ENCODE measurements at regions not wholly inside any gene's neighbourhood (a gene's known extent, or its start where the extent isn't known, plus 50 kb on each side); places are given as distances from the start of the nearest gene placed in this dataset.

GRCh38 chr1:78759881-78760280 is 110.2 kb downstream of the IFI44 start:
- POLR2A ChIA-PET: no interaction called here
- CTCF ChIA-PET: no interaction called here

DNA sequence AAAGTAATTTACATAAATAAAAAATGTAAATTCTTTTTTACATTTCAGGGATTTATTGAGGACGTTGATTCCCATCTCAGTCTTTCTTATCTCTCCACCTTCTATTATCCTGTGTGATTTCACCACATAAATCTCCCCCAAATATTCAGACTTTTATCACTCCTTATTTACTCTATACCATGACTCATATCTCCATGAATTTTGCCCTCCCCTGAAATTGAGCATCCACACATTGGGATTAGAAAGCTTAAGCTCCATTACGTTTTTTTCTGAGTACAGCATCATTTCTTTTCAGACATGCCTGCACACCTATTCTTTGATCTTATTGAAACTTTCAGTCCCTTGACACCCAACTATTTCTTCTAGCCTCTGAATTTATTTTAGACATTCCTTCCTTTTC is 111.2 kb downstream of the IFI44 start:
- H3K27me3 ChIP-seq (replicated peaks in 1 of 4; ENCODE audit: control extremely low read depth in 1 of 4, control insufficient read depth in 3 of 4, insufficient read depth in 4 of 4, low read length in 3 of 4): no peaks in the 10 kb centered on the region
- Mint-ChIP-seq H3K27ac (no peak overlapping the region), H3K9me3 (ENCODE audit: insufficient read depth) (peaks cover 3% of the 10 kb centered on the region), H3K27me3 (no peaks in the 10 kb centered on the region), H3K4me1 (no peaks in the 10 kb centered on the region), H3K4me3 (no peak overlapping the region)
- intact Hi-C loops (cut with micrococcal nuclease): no loop called here
- H3K4me2 ChIP-seq (replicated peaks; ENCODE audit: low read depth, low read length, poor library complexity, severe bottlenecking): no peak overlapping the region
- H3K9me3 ChIP-seq (ENCODE audit: control extremely low read depth in 1 of 3, control insufficient read depth in 2 of 3, insufficient read depth in 1 of 3, low read length in 2 of 3): peaks cover 0 to 1% (median 0%) of the 10 kb centered on the region in 3 donors
- H3K36me3 ChIP-seq (replicated peaks in 1 of 2; ENCODE audit: control extremely low read depth in 1 of 2, control insufficient read depth in 1 of 2, extremely low read depth in 1 of 2, insufficient read depth in 2 of 2, low read length in 1 of 2): no peaks in the 10 kb centered on the region
- no peak overlapping the region for H3K9ac ChIP-seq (ENCODE audit: low read length)
- H3K4me1 ChIP-seq (ENCODE audit: control insufficient read depth in 2 of 2, insufficient read depth in 2 of 2, low read length in 2 of 2): no peaks in the 10 kb centered on the region
- no peak overlapping the region for H3K27ac ChIP-seq (ENCODE audit: low read length in 2 of 2)
- ATAC-seq (ENCODE audit: low read depth) (no peak), DNase-seq (no peak)
- no peaks in the 10 kb centered on the region for H4K20me1 ChIP-seq (ENCODE audit: control insufficient read depth, insufficient read depth, low read length, poor library complexity, severe bottlenecking)
- CTCF ChIA-PET: no interaction called here
- no peaks in the 10 kb centered on the region for H3K79me2 ChIP-seq (ENCODE audit: control insufficient read depth, insufficient read depth, low read length)
- POLR2A ChIA-PET: no interaction called here
- TF ChIP-seq, protein P1, sequence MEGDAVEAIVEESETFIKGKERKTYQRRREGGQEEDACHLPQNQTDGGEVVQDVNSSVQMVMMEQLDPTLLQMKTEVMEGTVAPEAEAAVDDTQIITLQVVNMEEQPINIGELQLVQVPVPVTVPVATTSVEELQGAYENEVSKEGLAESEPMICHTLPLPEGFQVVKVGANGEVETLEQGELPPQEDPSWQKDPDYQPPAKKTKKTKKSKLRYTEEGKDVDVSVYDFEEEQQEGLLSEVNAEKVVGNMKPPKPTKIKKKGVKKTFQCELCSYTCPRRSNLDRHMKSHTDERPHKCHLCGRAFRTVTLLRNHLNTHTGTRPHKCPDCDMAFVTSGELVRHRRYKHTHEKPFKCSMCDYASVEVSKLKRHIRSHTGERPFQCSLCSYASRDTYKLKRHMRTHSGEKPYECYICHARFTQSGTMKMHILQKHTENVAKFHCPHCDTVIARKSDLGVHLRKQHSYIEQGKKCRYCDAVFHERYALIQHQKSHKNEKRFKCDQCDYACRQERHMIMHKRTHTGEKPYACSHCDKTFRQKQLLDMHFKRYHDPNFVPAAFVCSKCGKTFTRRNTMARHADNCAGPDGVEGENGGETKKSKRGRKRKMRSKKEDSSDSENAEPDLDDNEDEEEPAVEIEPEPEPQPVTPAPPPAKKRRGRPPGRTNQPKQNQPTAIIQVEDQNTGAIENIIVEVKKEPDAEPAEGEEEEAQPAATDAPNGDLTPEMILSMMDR (IDR thresholded peaks at IDR 0.05): no peak
- no peak for TF ChIP-seq EZH2 (IDR thresholded peaks at IDR 0.05; ENCODE audit: borderline replicate concordance, insufficient read depth, low read depth, low read length, poor library complexity, severe bottlenecking)
- 82% methylated on average over 1 of the region's 2 CpGs for WGBS (ENCODE audit: insufficient coverage)
- no peak overlapping the region for H2AFZ ChIP-seq (ENCODE audit: insufficient read depth, low read depth, low read length, poor library complexity, severe bottlenecking)
- H3K4me3 ChIP-seq (ENCODE audit: control extremely low read depth in 1 of 5, extremely low read depth in 1 of 5, insufficient read depth in 1 of 5, low read depth in 2 of 5, low read length in 4 of 5): no peak overlapping the region

More at GRCh38 chr1:78759881-78760280, 110.2 kb downstream of the IFI44 start:
- Histone ChIP-seq H3K79me2 (ENCODE audit: control insufficient read depth, insufficient read depth, low read length) (no peaks in the 10 kb centered on the region), H3K9ac (ENCODE audit: low read length) (no peak overlapping the region), H3K4me3 (ENCODE audit: control extremely low read depth in 1 of 5, extremely low read depth in 1 of 5, insufficient read depth in 1 of 5, low read depth in 2 of 5, low read length in 4 of 5) (no peak overlapping the region), H2AFZ (ENCODE audit: insufficient read depth, low read depth, low read length, poor library complexity, severe bottlenecking) (no peak overlapping the region), H3K4me1 (ENCODE audit: control insufficient read depth in 2 of 2, insufficient read depth in 2 of 2, low read length in 2 of 2) (no peaks in the 10 kb centered on the region), H3K36me3 (replicated peaks in 1 of 2; ENCODE audit: control extremely low read depth in 1 of 2, control insufficient read depth in 1 of 2, extremely low read depth in 1 of 2, insufficient read depth in 2 of 2, low read length in 1 of 2) (no peaks in the 10 kb centered on the region), H3K9me3 (ENCODE audit: control extremely low read depth in 1 of 3, control insufficient read depth in 2 of 3, insufficient read depth in 1 of 3, low read length in 2 of 3) (peaks cover 0 to 1% (median 0%) of the 10 kb centered on the region in 3 donors), H4K20me1 (ENCODE audit: control insufficient read depth, insufficient read depth, low read length, poor library complexity, severe bottlenecking) (no peaks in the 10 kb centered on the region), H3K4me2 (replicated peaks; ENCODE audit: low read depth, low read length, poor library complexity, severe bottlenecking) (no peak overlapping the region), H3K27me3 (replicated peaks in 1 of 4; ENCODE audit: control extremely low read depth in 1 of 4, control insufficient read depth in 3 of 4, insufficient read depth in 4 of 4, low read length in 3 of 4) (no peaks in the 10 kb centered on the region), H3K27ac (ENCODE audit: low read length in 2 of 2) (no peak overlapping the region)
- no peak overlapping the region for H3K4me3 Mint-ChIP-seq
- H3K4me1 Mint-ChIP-seq: no peaks in the 10 kb centered on the region
- DNase-seq: no peak
- no peak for ATAC-seq (ENCODE audit: low read depth)
- no CpG with 5 or more reads among the region's 3 CpGs for WGBS (ENCODE audit: insufficient coverage)
- H3K9me3 Mint-ChIP-seq (ENCODE audit: insufficient read depth): peaks cover 7% of the 10 kb centered on the region
- no peaks in the 10 kb centered on the region for H3K27me3 Mint-ChIP-seq
- H3K27ac Mint-ChIP-seq: no peak overlapping the region
- TF ChIP-seq EZH2 (IDR thresholded peaks at IDR 0.05; ENCODE audit: borderline replicate concordance, insufficient read depth, low read depth, low read length, poor library complexity, severe bottlenecking): no peak
- TF ChIP-seq, protein P1 (IDR thresholded peaks at IDR 0.05): no peak
- intact Hi-C loops (cut with micrococcal nuclease): no loop called here

Data from B cell (primary cell).